GM12878 (cell line): ENCODE measurements at regions not wholly inside any gene's neighbourhood (a gene's known extent, or its start where the extent isn't known, plus 50 kb on each side); places are given as distances from the start of the nearest gene placed in this dataset.
"Not testable (repeated sequence)": the region's sequence is repeated elsewhere in the genome, so short reads cannot be mapped to it uniquely, and the experiment has no call there.

ENCODE experiments used
- ATAC-seq: fragments of 200-7000 bp; cut with Tn5 transposase; 3 replicates; pipeline ENCODE4 v1.9.1; 2020; ENCODE audit warnings: mild to moderate bottlenecking, moderate library complexity
- BruUV-seq: library from RNA; stranded (reverse); fragments of 400-500 nt; replicated peaks from 2 replicates; lab custom pipeline; 2021; lab: Mats Ljungman, UMichigan
- CTCF ChIA-PET: fragments of 300-600 bp; sonication (Branson Sonifier 250); formaldehyde crosslinking; extraction: SDS; loops from one replicate; lab custom pipeline; 2021; ENCODE audit warnings: inconsistent platforms; lab: Yijun Ruan, JAX
- POLR2A ChIA-PET: fragments of 350-600 bp; formaldehyde crosslinking; extraction: SDS; loops from one replicate; lab custom pipeline; 2021; ENCODE audit warnings: inconsistent platforms; lab: Charles Lee
- RAD21 ChIA-PET: fragments of 300-600 bp; sonication (Branson Sonifier 250); formaldehyde crosslinking; loops from one replicate; lab custom pipeline; 2023; ENCODE audit warnings: antibody characterized with exemption; ENCODE audit not compliant: unreplicated experiment; lab: Charles Lee
- SMC1A ChIA-PET: fragments of 300-600 bp; sonication (Branson Sonifier 250); formaldehyde crosslinking; loops from one replicate; lab custom pipeline; 2023; ENCODE audit not compliant: unreplicated experiment, uncharacterized antibody; lab: Charles Lee
- DNase-seq: peaks from one replicate; pipeline ENCODE4 v3.0.0-alpha.2; 2011; ENCODE audit warnings: low read depth, low spot score
- FAIRE-seq: peaks from 3 replicates; lab custom pipeline; 2011; peaks lifted over from hg19 to GRCh38; lab: Jason Lieb, UNC
- H2AFZ ChIP-seq: 2 replicates; pipeline ENCODE4 v1.6.0; 2011; ENCODE audit warnings: low read depth, low read length, control low read depth; ENCODE audit not compliant: control insufficient read depth
- H3K27ac ChIP-seq: 2 replicates; pipeline ENCODE4 v1.5.1; 2011; ENCODE audit warnings: control low read depth; ENCODE audit not compliant: control insufficient read depth, insufficient read depth
- H3K27me3 ChIP-seq, 2 experiments: replicated peaks in 1 of 2; 2 replicates each; pipeline versions ENCODE4 v1.6.0 to v1.6.1; 2011; ENCODE audit warnings: low read length in 1 of 2; ENCODE audit not compliant: control insufficient read depth in 2 of 2, insufficient read depth in 2 of 2
- H3K36me3 ChIP-seq, 2 experiments: 2 replicates each; pipeline ENCODE4 v1.5.1; 2011; ENCODE audit warnings: low read length in 1 of 2; ENCODE audit not compliant: control insufficient read depth in 2 of 2, insufficient read depth in 2 of 2
- H3K4me1 ChIP-seq: 2 replicates; pipeline ENCODE4 v1.6.1; 2011; ENCODE audit warnings: mild to moderate bottlenecking, low read length, moderate library complexity, mixed read lengths; ENCODE audit not compliant: control insufficient read depth, insufficient read depth
- H3K4me2 ChIP-seq: 2 replicates; pipeline ENCODE4 v1.6.0; 2011; ENCODE audit warnings: control low read depth; ENCODE audit not compliant: control insufficient read depth, insufficient read depth
- H3K4me3 ChIP-seq: fragments of 200-600 bp; sonication (generic); 2 replicates; pipeline ENCODE4 v1.5.1; 2016
- H3K79me2 ChIP-seq: 2 replicates; pipeline ENCODE4 v1.6.0; 2011; ENCODE audit warnings: low read length; ENCODE audit not compliant: control insufficient read depth, insufficient read depth
- H3K9ac ChIP-seq: 2 replicates; pipeline ENCODE4 v1.8.0; 2011; ENCODE audit warnings: low read length, control low read depth, mixed read lengths; ENCODE audit not compliant: control insufficient read depth, insufficient read depth
- H3K9me3 ChIP-seq: replicated peaks from 3 replicates; pipeline ENCODE4 v1.5.1; 2011; ENCODE audit warnings: mild to moderate bottlenecking, low read length; ENCODE audit not compliant: control insufficient read depth, insufficient read depth
- H4K20me1 ChIP-seq: 2 replicates; pipeline ENCODE4 v1.6.0; 2011; ENCODE audit not compliant: control insufficient read depth, insufficient read depth
- BHLHE40 ChIP-seq, 2 experiments: fragments of 450-650 bp in 1 of 2; IDR thresholded peaks; 2 replicates each; pipeline ENCODE4 v1.6.1; 2011 to 2017; ENCODE audit warnings: low read depth in 2 of 2, borderline replicate concordance in 1 of 2, improper control_type of control experiment in 1 of 2, low read length in 1 of 2, mild to moderate bottlenecking in 1 of 2
- CTCF ChIP-seq, 3 experiments: IDR thresholded peaks in 2 of 3; conservative IDR thresholded peaks in 1 of 3; 2 replicates each; pipeline ENCODE4 v1.5.1; 2011; ENCODE audit warnings: low read depth in 3 of 3, low read length in 3 of 3, mild to moderate bottlenecking in 3 of 3, control low read depth in 2 of 3, moderate library complexity in 2 of 3, inconsistent platforms in 1 of 3, mixed read lengths in 1 of 3; ENCODE audit not compliant: control insufficient read depth in 2 of 3, insufficient read depth in 1 of 3; ENCODE audit errors: extremely low read depth in 1 of 3
- KDM1A ChIP-seq: fragments of 200-600 bp; sonication (generic); IDR thresholded peaks from 2 replicates; pipeline ENCODE4 v1.6.1; 2016; ENCODE audit warnings: borderline replicate concordance
- WGBS: methylation state at CpG from one replicate; pipeline ENCODE4 v1.1.6; 2016; ENCODE audit warnings: low lambda C conversion rate; ENCODE audit not compliant: insufficient replicate concordance, insufficient coverage; ENCODE audit errors: missing lambda C conversion rate; 5-methylcytosine and 5-hydroxymethylcytosine counted together
- in situ Hi-C: fragments of 300-500 bp; cut with MboI; formaldehyde crosslinking; loops from 9 replicates; pipeline ENCODE4 v1.14.3; 2018; ENCODE audit warnings: mixed read lengths
- intact Hi-C: fragments of 100-400 bp; cut with micrococcal nuclease; formaldehyde crosslinking; loops from one replicate; pipeline ENCODE4 v1.14.2; 2022; ENCODE audit not compliant: unreplicated experiment

GRCh38 chr15:77869021-77869895 lies 208.3 kb downstream of the TBC1D2B start:
- Histone ChIP-seq H3K4me1 (no peaks in the 10 kb centered on the region), H3K27ac (no peak overlapping the region)
- BruUV-seq, result no TSS peak
- TF ChIP-seq CTCF (IDR thresholded peaks at IDR 0.05 in 2 of 3, conservative IDR thresholded peaks at IDR 0.05 in 1 of 3; ENCODE audit: control insufficient read depth in 2 of 3, extremely low read depth in 1 of 3, insufficient read depth in 1 of 3, low read depth in 3 of 3, low read length in 3 of 3) (0 out of 6 replicates have a peak, but pooled peaks of 1 of the 3 experiments have one; percentile 3), KDM1A (no peak), BHLHE40 (IDR thresholded peaks at IDR 0.05; ENCODE audit: borderline replicate concordance in 1 of 2, low read depth in 2 of 2, low read length in 1 of 2) (peak in 1 of 2 experiments; percentile 67; a peak in 1 of 4 replicates)
- TF ChIP-seq, all 136 proteins: peak for 2
- ChIA-PET CTCF (interaction anchor here (1.0 to 1.5 kb wide), 4 partner anchors 13 to 194 kb away, joined by 3 to 32 read pairs (median 8); no protein-coding TSS in a partner anchor), POLR2A (no interaction called here), SMC1A (interaction anchor here (1.3 to 1.4 kb wide), 2 partner anchors 31 kb away, joined by 6 to 19 read pairs; no protein-coding TSS in a partner anchor), RAD21 (interaction anchor here (1.4 kb wide), 1 partner anchor 31 kb away, joined by 16 read pairs; no protein-coding TSS in a partner anchor)
- Histone ChIP-seq H3K4me3 (no peak overlapping the region), H3K9ac (no peak overlapping the region), H3K36me3 (no peaks in the 10 kb centered on the region), H3K4me2 (no peak overlapping the region), H3K27me3 (peaks cover 0 to under 1% of the 10 kb centered on the region in 2 experiments; a peak in 2 of 4 replicates), H3K9me3 (no peaks in the 10 kb centered on the region), H2AFZ (no peak overlapping the region), H4K20me1 (no peaks in the 10 kb centered on the region), H3K79me2 (no peaks in the 10 kb centered on the region)
- DNase-seq (no peak), ATAC-seq (no peak), FAIRE-seq (no peak)
- in situ Hi-C loops (no loop called here), intact Hi-C loops (no loop called here)
- WGBS, result 10% methylated on average over 17 of the region's 17 CpGs

DNA sequence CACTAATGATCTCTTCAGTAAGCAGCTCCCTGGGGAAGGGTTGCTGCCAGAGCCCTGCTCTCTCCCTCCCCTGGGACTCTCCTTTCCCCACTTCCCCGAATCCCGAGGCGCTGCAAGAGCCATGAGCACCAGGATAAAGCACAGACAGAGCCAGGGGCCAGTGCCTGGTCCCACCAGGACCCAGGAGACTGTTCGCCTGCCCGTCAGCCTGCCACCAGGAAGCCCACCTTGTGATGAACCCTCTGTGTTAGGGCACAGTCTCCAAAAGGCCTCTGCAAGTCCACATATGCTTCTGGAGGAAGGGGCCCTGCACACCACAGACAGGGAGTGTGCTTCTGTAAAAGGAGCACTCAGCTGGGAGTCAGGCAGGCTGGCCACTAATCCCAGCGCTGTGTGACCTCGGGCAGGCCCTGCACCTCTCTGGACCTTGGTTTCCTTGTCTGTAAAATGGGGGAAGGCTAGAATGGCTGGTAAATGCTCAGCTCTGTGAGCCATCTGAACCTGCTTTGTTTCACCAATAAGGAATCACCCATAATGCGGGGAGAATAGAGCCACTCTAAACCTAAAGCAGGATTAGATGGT lies 209.4 kb downstream of the TBC1D2B start:
- H3K9ac ChIP-seq, intact Hi-C loops, DNase-seq, H3K79me2 ChIP-seq, H3K27me3 ChIP-seq, BruUV-seq, CTCF ChIA-PET, H2AFZ ChIP-seq, FAIRE-seq, RAD21 ChIA-PET, POLR2A ChIA-PET, in situ Hi-C loops, H3K36me3 ChIP-seq, H3K4me2 ChIP-seq, H4K20me1 ChIP-seq, H3K9me3 ChIP-seq, H3K4me1 ChIP-seq, H3K4me3 ChIP-seq, ATAC-seq, H3K27ac ChIP-seq: not testable (repeated sequence)
- WGBS, result 24% methylated on average over 8 of the region's 8 CpGs
- SMC1A ChIA-PET, result interaction anchor here (1.4 kb wide), 1 partner anchor 32 kb away, joined by 6 read pairs; no protein-coding TSS in a partner anchor
